ENCODE measurements at regions not wholly inside any gene's neighbourhood (a gene's known extent, or its start where the extent isn't known, plus 50 kb on each side); places are given as distances from the start of the nearest gene placed in this dataset.

DNA sequence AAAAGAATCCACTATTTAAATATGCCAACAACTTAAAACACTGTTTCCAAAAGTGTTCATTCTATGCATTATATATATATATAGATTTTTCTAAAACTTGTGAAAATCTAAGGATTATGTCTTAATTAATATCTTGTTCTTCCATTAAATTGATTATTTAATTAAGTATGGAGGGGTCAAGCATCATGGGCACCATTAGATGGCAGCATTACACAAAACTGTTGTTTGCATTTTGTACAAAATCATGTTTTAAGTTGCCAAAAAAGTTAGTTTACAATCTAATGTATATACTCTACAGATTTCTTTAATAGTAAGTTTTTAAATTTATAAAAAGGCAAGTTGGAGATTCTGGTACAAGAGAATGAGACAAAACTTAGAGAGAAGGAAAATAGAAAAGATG is 213.2 kb upstream of the EDNRB start:
- Histone ChIP-seq H3K4me3 (no peak overlapping the region), H3K79me2 (no peaks in the 10 kb centered on the region), H3K27ac (no peak overlapping the region), H4K20me1 (ENCODE audit: insufficient read depth, poor library complexity, severe bottlenecking) (no peaks in the 10 kb centered on the region), H3K4me2 (no peak overlapping the region), H3K9me2 (replicated peaks; ENCODE audit: insufficient read depth) (no peaks in the 10 kb centered on the region), H3K9me3 (ENCODE audit: low read depth) (no peaks in the 10 kb centered on the region), H3K36me3 (replicated peaks; ENCODE audit: insufficient read depth, low read depth) (no peaks in the 10 kb centered on the region), H3K4me1 (ENCODE audit: insufficient read depth) (no peaks in the 10 kb centered on the region), H3K27me3 (no peaks in the 10 kb centered on the region), H2AFZ (no peak overlapping the region)
- TF ChIP-seq EZH2 (IDR thresholded peaks at IDR 0.05; ENCODE audit: borderline replicate concordance) = no peak
- peak; percentile 41 for TF ChIP-seq CTCF (IDR thresholded peaks at IDR 0.05; ENCODE audit: poor library complexity)
- no peak for DNase-seq (ENCODE audit: low spot score)

- Histone ChIP-seq H2AFZ (no peak overlapping the region), H3K27me3 (no peaks in the 10 kb centered on the region), H3K9me2 (replicated peaks; ENCODE audit: insufficient read depth) (no peaks in the 10 kb centered on the region), H3K36me3 (replicated peaks; ENCODE audit: insufficient read depth, low read depth) (no peaks in the 10 kb centered on the region), H3K4me3 (no peak overlapping the region), H3K4me2 (no peak overlapping the region), H3K27ac (no peak overlapping the region), H3K9me3 (ENCODE audit: low read depth) (no peaks in the 10 kb centered on the region), H4K20me1 (ENCODE audit: insufficient read depth, poor library complexity, severe bottlenecking) (no peaks in the 10 kb centered on the region), H3K4me1 (ENCODE audit: insufficient read depth) (no peaks in the 10 kb centered on the region), H3K79me2 (no peaks in the 10 kb centered on the region)
- no peak for DNase-seq (ENCODE audit: low spot score)
- no peak for TF ChIP-seq CTCF (IDR thresholded peaks at IDR 0.05; ENCODE audit: poor library complexity)
- TF ChIP-seq EZH2 (IDR thresholded peaks at IDR 0.05; ENCODE audit: borderline replicate concordance) = no peak
- no peak for TF ChIP-seq EZH2phosphoT487 (IDR thresholded peaks at IDR 0.05; ENCODE audit: low read depth, severe bottlenecking, unreplicated experiment)
- WGBS (ENCODE audit: low lambda C conversion rate, missing lambda C conversion rate) = 92% methylated on average over 2 of the region's 2 CpGs
These were observed 212.7 kb upstream of the EDNRB start for GRCh38 chr13:78131346-78131745.

DNA sequence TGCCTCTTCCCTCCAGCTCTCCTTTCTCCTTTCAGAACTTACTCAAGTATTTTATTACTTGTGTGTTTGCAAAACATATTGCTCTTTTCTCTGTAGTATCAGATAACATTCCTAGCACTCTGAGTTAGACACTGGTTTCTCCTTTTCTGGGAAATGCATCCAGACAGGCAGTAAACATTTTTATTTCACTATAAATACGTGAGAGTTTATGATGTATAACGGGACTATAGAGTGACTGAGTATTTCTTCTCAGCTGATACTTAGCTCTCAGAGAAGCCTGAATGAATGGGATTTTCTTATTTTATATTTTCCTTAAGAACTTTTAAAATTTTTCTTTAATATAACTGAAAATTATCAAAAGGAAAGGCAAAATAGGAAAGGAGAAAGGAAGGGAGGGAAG is 211.2 kb upstream of the EDNRB start:
- Histone ChIP-seq H3K36me3 (replicated peaks; ENCODE audit: insufficient read depth, low read depth) (no peaks in the 10 kb centered on the region), H3K4me1 (ENCODE audit: insufficient read depth) (no peaks in the 10 kb centered on the region), H3K9me2 (replicated peaks; ENCODE audit: insufficient read depth) (no peaks in the 10 kb centered on the region), H4K20me1 (ENCODE audit: insufficient read depth, poor library complexity, severe bottlenecking) (no peaks in the 10 kb centered on the region), H3K9me3 (ENCODE audit: low read depth) (no peaks in the 10 kb centered on the region), H2AFZ (no peak overlapping the region), H3K4me3 (no peak overlapping the region), H3K4me2 (peak overlapping the region; percentile 11), H3K27me3 (no peaks in the 10 kb centered on the region), H3K27ac (no peak overlapping the region), H3K79me2 (no peaks in the 10 kb centered on the region)
- no peak for DNase-seq (ENCODE audit: low spot score)
- 19% methylated on average over 2 of the region's 2 CpGs for WGBS (ENCODE audit: low lambda C conversion rate, missing lambda C conversion rate)
- TF ChIP-seq EZH2phosphoT487 (IDR thresholded peaks at IDR 0.05; ENCODE audit: low read depth, severe bottlenecking, unreplicated experiment) (no peak), EZH2 (IDR thresholded peaks at IDR 0.05; ENCODE audit: borderline replicate concordance) (no peak), CTCF (IDR thresholded peaks at IDR 0.05; ENCODE audit: poor library complexity) (no peak)

DNA sequence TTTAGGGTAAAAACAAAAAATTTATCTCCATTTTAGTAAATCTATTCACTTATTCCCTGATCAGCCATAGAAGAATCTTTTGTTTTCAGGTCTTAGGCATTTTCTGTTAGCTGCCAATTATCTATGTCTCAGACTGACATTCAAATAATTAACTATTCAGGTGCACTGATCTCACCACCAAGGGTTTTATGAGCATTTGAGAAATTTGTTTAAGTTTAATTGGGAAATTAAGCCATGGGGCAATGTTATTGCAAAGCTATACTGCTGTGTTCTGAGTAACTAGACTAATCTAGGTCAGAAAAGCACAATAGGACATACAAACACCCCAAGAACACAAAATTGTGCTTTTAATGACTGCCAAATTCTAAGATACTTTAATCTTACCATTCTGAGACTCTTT is 210.7 kb upstream of the EDNRB start:
- TF ChIP-seq CTCF (IDR thresholded peaks at IDR 0.05; ENCODE audit: poor library complexity) (no peak), EZH2phosphoT487 (IDR thresholded peaks at IDR 0.05; ENCODE audit: low read depth, severe bottlenecking, unreplicated experiment) (no peak), EZH2 (IDR thresholded peaks at IDR 0.05; ENCODE audit: borderline replicate concordance) (no peak)
- Histone ChIP-seq H3K36me3 (replicated peaks; ENCODE audit: insufficient read depth, low read depth) (no peaks in the 10 kb centered on the region), H2AFZ (no peak overlapping the region), H3K9me2 (replicated peaks; ENCODE audit: insufficient read depth) (no peaks in the 10 kb centered on the region), H3K27me3 (no peaks in the 10 kb centered on the region), H3K9me3 (ENCODE audit: low read depth) (no peaks in the 10 kb centered on the region), H4K20me1 (ENCODE audit: insufficient read depth, poor library complexity, severe bottlenecking) (no peaks in the 10 kb centered on the region), H3K4me3 (no peak overlapping the region), H3K4me2 (no peak overlapping the region), H3K4me1 (ENCODE audit: insufficient read depth) (no peaks in the 10 kb centered on the region), H3K27ac (no peak overlapping the region), H3K79me2 (no peaks in the 10 kb centered on the region)
- no peak for DNase-seq (ENCODE audit: low spot score)

All from hepatocyte (in vitro differentiated cells).